PC-3 (cell line): ENCODE measurements at regions not wholly inside any gene's neighbourhood (a gene's known extent, or its start where the extent isn't known, plus 50 kb on each side); places are given as distances from the start of the nearest gene placed in this dataset.

Experiments
- ATAC-seq: fragments of 200-7000 bp; cut with Tn5 transposase; 2 replicates; pipeline ENCODE4 v1.9.1; 2020; ENCODE audit warnings: mild to moderate bottlenecking, moderate library complexity
- BruUV-seq: library from RNA; stranded (reverse); fragments of 400-500 nt; replicated peaks from 2 replicates; lab custom pipeline; 2021; lab: Mats Ljungman, UMichigan
- CTCF ChIA-PET: fragments of 300-600 bp; sonication (Branson Sonifier 250); formaldehyde crosslinking; loops from one replicate; lab custom pipeline; 2022; ENCODE audit warnings: antibody characterized with exemption; lab: Charles Lee
- POLR2A ChIA-PET: fragments of 300-600 bp; sonication (Branson Sonifier 250); formaldehyde crosslinking; loops from one replicate; lab custom pipeline; 2022; ENCODE audit warnings: antibody characterized with exemption; ENCODE audit not compliant: unreplicated experiment; lab: Charles Lee
- DNase-seq: peaks from one replicate; pipeline ENCODE4 v3.0.0-alpha.2; 2015
- H2AFZ ChIP-seq: fragments of 300-600 bp; sonication (generic); 2 replicates; pipeline ENCODE4 v1.6.0; 2016; ENCODE audit warnings: antibody characterized with exemption, low read length
- H3F3A ChIP-seq: fragments of 300-600 bp; sonication (generic); one replicate; pipeline ENCODE4 v1.6.0; 2017; ENCODE audit warnings: antibody characterized with exemption, low read length, control low read depth, mild to moderate bottlenecking; ENCODE audit not compliant: unreplicated experiment
- H3K27ac ChIP-seq: fragments of 300-600 bp; sonication (generic); 2 replicates; pipeline ENCODE4 v1.5.1; 2016; ENCODE audit warnings: mild to moderate bottlenecking, low read length
- H3K27me3 ChIP-seq: fragments of 300-600 bp; sonication (generic); 2 replicates; pipeline ENCODE4 v1.6.1; 2016; ENCODE audit warnings: low read length, mixed read lengths
- H3K36me3 ChIP-seq: fragments of 300-600 bp; sonication (generic); 2 replicates; pipeline ENCODE4 v1.6.1; 2016; ENCODE audit warnings: low read depth, mixed run types, low read length, mixed read lengths
- H3K4me1 ChIP-seq: fragments of 300-600 bp; sonication (generic); 2 replicates; pipeline ENCODE4 v1.5.1; 2016; ENCODE audit warnings: low read length; ENCODE audit not compliant: insufficient read depth
- H3K4me2 ChIP-seq: fragments of 300-600 bp; sonication (generic); 2 replicates; pipeline ENCODE4 v1.6.0; 2016; ENCODE audit warnings: low read length
- H3K4me3 ChIP-seq: fragments of 300-600 bp; sonication (generic); 2 replicates; pipeline ENCODE4 v1.5.1; 2016; ENCODE audit warnings: mild to moderate bottlenecking, low read length, mixed read lengths
- H3K79me2 ChIP-seq: fragments of 300-600 bp; sonication (generic); 2 replicates; pipeline ENCODE4 v1.6.1; 2017; ENCODE audit warnings: low read length, mixed read lengths
- H3K9ac ChIP-seq: fragments of 300-600 bp; sonication (generic); 2 replicates; pipeline ENCODE4 v1.6.0; 2016; ENCODE audit warnings: mild to moderate bottlenecking, low read length
- H3K9me2 ChIP-seq: fragments of 300-600 bp; sonication (generic); replicated peaks from 2 replicates; pipeline ENCODE4 v1.6.1; 2016; ENCODE audit warnings: mixed run types, low read length, mixed read lengths
- H3K9me3 ChIP-seq: fragments of 300-600 bp; sonication (generic); 2 replicates; pipeline ENCODE4 v1.6.1; 2016; ENCODE audit warnings: low read length, mixed read lengths
- H4K20me1 ChIP-seq: fragments of 300-600 bp; sonication (generic); 2 replicates; pipeline ENCODE4 v1.6.1; 2016; ENCODE audit warnings: low read length, mixed read lengths
- CTCF ChIP-seq: fragments of 300-600 bp; sonication (generic); conservative IDR thresholded peaks from 2 replicates; pipeline ENCODE4 v1.5.1; 2017; ENCODE audit warnings: antibody characterized with exemption, low read depth, mild to moderate bottlenecking, low read length
- EZH2 ChIP-seq: fragments of 300-600 bp; sonication (generic); IDR thresholded peaks from one replicate; pipeline ENCODE4 v1.6.1; 2017; ENCODE audit warnings: antibody characterized with exemption, mild to moderate bottlenecking, low read length; ENCODE audit not compliant: unreplicated experiment
- EZH2phosphoT487 ChIP-seq: fragments of 300-600 bp; sonication (generic); IDR thresholded peaks from 2 replicates; pipeline ENCODE4 v1.6.1; 2018; ENCODE audit warnings: mild to moderate bottlenecking, antibody characterized with exemption, low read length, borderline replicate concordance
- intact Hi-C: fragments of 100-400 bp; cut with micrococcal nuclease; formaldehyde crosslinking; loops from 2 replicates; pipeline ENCODE4 v1.9.0; 2023

GRCh38 chr16:86984343-86984742, 332.8 kb downstream of the C16orf95 start:
- DNase-seq (no peak), ATAC-seq (no peak)
- H3K9me3 ChIP-seq = no peaks in the 10 kb centered on the region
- ChIA-PET POLR2A (no interaction called here), CTCF (no interaction called here)
- H3K9ac ChIP-seq = no peak overlapping the region
- H3K4me2 ChIP-seq = no peak overlapping the region
- TF ChIP-seq EZH2phosphoT487 = no peak
- no peak for TF ChIP-seq CTCF
- no peak for TF ChIP-seq EZH2
- H3F3A ChIP-seq = no peaks in the 10 kb centered on the region
- no TSS peak for BruUV-seq
- H3K9me2 ChIP-seq = no peaks in the 10 kb centered on the region
- no peak overlapping the region for H2AFZ ChIP-seq
- intact Hi-C loops = no loop called here
- H3K27me3 ChIP-seq = no peaks in the 10 kb centered on the region
- no peak overlapping the region for H3K4me3 ChIP-seq
- H3K4me1 ChIP-seq = no peaks in the 10 kb centered on the region
- H3K79me2 ChIP-seq = no peaks in the 10 kb centered on the region
- no peaks in the 10 kb centered on the region for H3K36me3 ChIP-seq
- H4K20me1 ChIP-seq = no peaks in the 10 kb centered on the region
- no peak overlapping the region for H3K27ac ChIP-seq

- Histone ChIP-seq H3K79me2 (no peaks in the 10 kb centered on the region), H3K9me2 (no peaks in the 10 kb centered on the region), H3K27me3 (0 out of 2 replicates have a peak, but pooled peaks cover under 1% of the 10 kb centered on the region), H3K9me3 (no peaks in the 10 kb centered on the region), H2AFZ (no peak overlapping the region), H3K9ac (no peak overlapping the region), H3K36me3 (no peaks in the 10 kb centered on the region), H3K27ac (no peak overlapping the region), H3K4me1 (no peaks in the 10 kb centered on the region), H3K4me2 (no peak overlapping the region), H4K20me1 (no peaks in the 10 kb centered on the region), H3K4me3 (no peak overlapping the region), H3F3A (no peaks in the 10 kb centered on the region)
- TF ChIP-seq EZH2 = no peak
- no peak for TF ChIP-seq CTCF
- no peak for TF ChIP-seq EZH2phosphoT487
- no TSS peak for BruUV-seq
- DNase-seq = no peak
- intact Hi-C loops = no loop called here
- CTCF ChIA-PET = no interaction called here
- no peak for ATAC-seq
- POLR2A ChIA-PET = no interaction called here
Measured at GRCh38 chr16:86984991-86985647, 332.1 kb downstream of the C16orf95 start.

- no peak for DNase-seq
- intact Hi-C loops = no loop called here
- Histone ChIP-seq H3K9me2 (no peaks in the 10 kb centered on the region), H3K79me2 (no peaks in the 10 kb centered on the region), H3K9ac (no peak overlapping the region), H3K27ac (no peak overlapping the region), H3K4me2 (no peak overlapping the region), H2AFZ (no peak overlapping the region), H3K4me3 (no peak overlapping the region), H3K9me3 (no peaks in the 10 kb centered on the region), H3K4me1 (no peaks in the 10 kb centered on the region), H3F3A (no peaks in the 10 kb centered on the region), H4K20me1 (no peaks in the 10 kb centered on the region), H3K36me3 (no peaks in the 10 kb centered on the region), H3K27me3 (0 out of 2 replicates have a peak, but pooled peaks cover 6% of the 10 kb centered on the region)
- no TSS peak for BruUV-seq
- CTCF ChIA-PET = no interaction called here
- POLR2A ChIA-PET = no interaction called here
- TF ChIP-seq CTCF (no peak), EZH2 (no peak), EZH2phosphoT487 (no peak)
- no peak for ATAC-seq
Measured at GRCh38 chr16:86985648-86986015, 331.6 kb downstream of the C16orf95 start.
